HG03175 (cell line): ENCODE measurements at regions not wholly inside any gene's neighbourhood (a gene's known extent, or its start where the extent isn't known, plus 50 kb on each side); places are given as distances from the start of the nearest gene placed in this dataset.

Experiments used
- ATAC-seq: cut with Tn5 transposase; IDR thresholded peaks from one replicate; pipeline ENCODE4 v1.9.1; 2021; ENCODE audit warnings: mild to moderate bottlenecking, moderate library complexity; ENCODE audit not compliant: unreplicated experiment

GRCh38 chr12:67453191-67453590 lies 184.0 kb downstream of the CAND1 start:
- ATAC-seq, result no peak

- ATAC-seq, result no peak
Measured at GRCh38 chr12:67455236-67455635, 186.1 kb downstream of the CAND1 start.

GRCh38 chr12:67456431-67456901 lies 187.3 kb downstream of the CAND1 start:
- ATAC-seq, result no peak

GRCh38 chr12:67457136-67457535 lies 188.0 kb downstream of the CAND1 start:
- no peak for ATAC-seq

GRCh38 chr12:67457778-67458665 lies 188.9 kb downstream of the CAND1 start:
- ATAC-seq, result no peak

- ATAC-seq, result no peak
Measured at GRCh38 chr12:67459173-67459572, 189.4 kb upstream of the DYRK2 start.

- ATAC-seq, result no peak
Measured at GRCh38 chr12:67459578-67459977, 189.0 kb upstream of the DYRK2 start.

GRCh38 chr12:67460388-67460787 lies 188.2 kb upstream of the DYRK2 start:
- ATAC-seq, result no peak

GRCh38 chr12:67468549-67469245 lies 179.8 kb upstream of the DYRK2 start:
- ATAC-seq, result no peak

GRCh38 chr12:67469666-67470065 lies 178.9 kb upstream of the DYRK2 start:
- no peak for ATAC-seq

- ATAC-seq, result no peak
Measured at GRCh38 chr12:67471810-67472209, 176.7 kb upstream of the DYRK2 start.

- ATAC-seq, result no peak
Measured at GRCh38 chr12:67472539-67472938, 176.0 kb upstream of the DYRK2 start.

GRCh38 chr12:67474934-67475620 lies 173.5 kb upstream of the DYRK2 start:
- ATAC-seq, result no peak

- no peak for ATAC-seq
Measured at GRCh38 chr12:67475725-67476124, 172.8 kb upstream of the DYRK2 start.

GRCh38 chr12:67477681-67478265 lies 170.8 kb upstream of the DYRK2 start:
- no peak for ATAC-seq

- peak; percentile 50 for ATAC-seq
Measured at GRCh38 chr12:67482751-67483661, 165.5 kb upstream of the DYRK2 start.

- peak; percentile 42 for ATAC-seq
Measured at GRCh38 chr12:67483871-67484554, 164.5 kb upstream of the DYRK2 start.

- no peak for ATAC-seq
Measured at GRCh38 chr12:67484791-67485480, 163.6 kb upstream of the DYRK2 start.

GRCh38 chr12:67486671-67487070 lies 161.9 kb upstream of the DYRK2 start:
- no peak for ATAC-seq
